H9 (cell line): ENCODE measurements at regions not wholly inside any gene's neighbourhood (a gene's known extent, or its start where the extent isn't known, plus 50 kb on each side); places are given as distances from the start of the nearest gene placed in this dataset.

Experiments used
- DNase-seq: peaks from one replicate; pipeline ENCODE4 v3.0.0-alpha.2; 2017
- H2AFZ ChIP-seq: one replicate; pipeline ENCODE4 v1.6.1; 2013; ENCODE audit warnings: mild to moderate bottlenecking, low read length, control low read depth, moderate library complexity
- H2AK5ac ChIP-seq: 2 replicates; pipeline ENCODE4 v1.6.1; 2013; ENCODE audit warnings: low read length, control low read depth, mixed read lengths; ENCODE audit not compliant: insufficient read length
- H2BK120ac ChIP-seq: one replicate; pipeline ENCODE4 v1.6.1; 2013; ENCODE audit warnings: low read depth, mild to moderate bottlenecking, low read length, control low read depth, inconsistent platforms; ENCODE audit not compliant: poor library complexity, severe bottlenecking
- H2BK12ac ChIP-seq: 2 replicates; pipeline ENCODE4 v1.6.1; 2013; ENCODE audit warnings: low read length, control low read depth, mixed read lengths, low read depth; ENCODE audit not compliant: insufficient read length
- H2BK15ac ChIP-seq: 2 replicates; pipeline ENCODE4 v1.6.1; 2013; ENCODE audit warnings: low read depth, low read length, control low read depth
- H2BK20ac ChIP-seq: one replicate; pipeline ENCODE4 v1.6.1; 2013; ENCODE audit warnings: low read depth, mild to moderate bottlenecking, low read length, control low read depth, inconsistent platforms; ENCODE audit not compliant: poor library complexity, severe bottlenecking
- H2BK5ac ChIP-seq: 2 replicates; pipeline ENCODE4 v1.6.1; 2013; ENCODE audit warnings: low read length, control low read depth, mixed read lengths; ENCODE audit not compliant: insufficient read length
- H3K14ac ChIP-seq: 2 replicates; pipeline ENCODE4 v1.6.1; 2013; ENCODE audit warnings: low read length, control low read depth; ENCODE audit not compliant: insufficient read depth
- H3K18ac ChIP-seq: 2 replicates; pipeline ENCODE4 v1.6.1; 2013; ENCODE audit warnings: low read depth, mild to moderate bottlenecking, mixed read lengths, low read length, control low read depth; ENCODE audit not compliant: insufficient read length
- H3K23ac ChIP-seq: 2 replicates; pipeline ENCODE4 v1.6.1; 2013; ENCODE audit warnings: low read length, control low read depth, mixed read lengths, low read depth; ENCODE audit not compliant: insufficient read length
- H3K23me2 ChIP-seq: 2 replicates; pipeline ENCODE4 v1.6.1; 2013; ENCODE audit warnings: low read depth, mild to moderate bottlenecking, mixed read lengths, low read length, control low read depth; ENCODE audit not compliant: insufficient read length, poor library complexity, severe bottlenecking
- H3K27ac ChIP-seq: 2 replicates; pipeline ENCODE4 v1.5.1; 2013; ENCODE audit warnings: low read length, control low read depth, mixed read lengths, low read depth; ENCODE audit not compliant: insufficient read length
- H3K27me3 ChIP-seq: 2 replicates; pipeline ENCODE4 v1.6.1; 2013; ENCODE audit warnings: low read length, control low read depth, inconsistent platforms; ENCODE audit not compliant: insufficient read depth
- H3K4ac ChIP-seq: 2 replicates; pipeline ENCODE4 v1.6.1; 2013; ENCODE audit warnings: low read depth, mild to moderate bottlenecking, control low read depth, inconsistent platforms, low read length, moderate library complexity
- H3K4me1 ChIP-seq: 2 replicates; pipeline ENCODE4 v1.6.1; 2013; ENCODE audit warnings: low read length, control low read depth, inconsistent platforms; ENCODE audit not compliant: insufficient read depth
- H3K4me2 ChIP-seq: 2 replicates; pipeline ENCODE4 v1.6.1; 2013; ENCODE audit warnings: low read length, control low read depth, mixed read lengths; ENCODE audit not compliant: insufficient read length, insufficient read depth
- H3K56ac ChIP-seq: 2 replicates; pipeline ENCODE4 v1.6.1; 2013; ENCODE audit warnings: low read depth, mild to moderate bottlenecking, mixed read lengths, low read length, control low read depth; ENCODE audit not compliant: insufficient read length
- H3K79me1 ChIP-seq: 2 replicates; pipeline ENCODE4 v1.6.1; 2013; ENCODE audit warnings: low read depth, mild to moderate bottlenecking, moderate library complexity, low read length, control low read depth, inconsistent platforms; ENCODE audit not compliant: insufficient read depth, poor library complexity, severe bottlenecking
- H3K79me2 ChIP-seq: 2 replicates; pipeline ENCODE4 v1.6.1; 2013; ENCODE audit warnings: low read length, control low read depth, inconsistent platforms; ENCODE audit not compliant: insufficient read depth
- H3K9ac ChIP-seq: 2 replicates; pipeline ENCODE4 v1.6.1; 2013; ENCODE audit warnings: low read length, control low read depth, mixed read lengths; ENCODE audit not compliant: insufficient read length; ENCODE audit errors: extremely low read depth
- H3K9me3 ChIP-seq: one replicate; pipeline ENCODE4 v1.6.1; 2013; ENCODE audit warnings: low read depth, low read length, inconsistent platforms; ENCODE audit not compliant: control insufficient read depth
- H3T11ph ChIP-seq: one replicate; pipeline ENCODE4 v1.6.1; 2013; ENCODE audit warnings: mild to moderate bottlenecking, low read length, control low read depth, inconsistent platforms
- H4K20me1 ChIP-seq: one replicate; pipeline ENCODE4 v1.6.1; 2013; ENCODE audit not compliant: control insufficient read depth, insufficient read length, insufficient read depth
- H4K5ac ChIP-seq: 2 replicates; pipeline ENCODE4 v1.6.1; 2013; ENCODE audit warnings: low read depth, mild to moderate bottlenecking, mixed read lengths, low read length, control low read depth; ENCODE audit not compliant: insufficient read length
- H4K8ac ChIP-seq: replicated peaks from 2 replicates; pipeline ENCODE4 v1.6.1; 2013; ENCODE audit warnings: low read length, control low read depth, mixed read lengths, low read depth; ENCODE audit not compliant: insufficient read length
- H4K91ac ChIP-seq: 2 replicates; pipeline ENCODE4 v1.6.1; 2013; ENCODE audit warnings: low read depth, mild to moderate bottlenecking, moderate library complexity, mixed read lengths, low read length, control low read depth; ENCODE audit not compliant: insufficient read length
- H3K27ac Mint-ChIP-seq, 3 experiments: 2 replicates in 2 of 3; 3 replicates in 1 of 3; pipeline ENCODE4 v1.8.0; 2020 to 2021; ENCODE audit warnings: mixed read lengths in 3 of 3, mild to moderate bottlenecking in 1 of 3, moderate library complexity in 1 of 3
- H3K27me3 Mint-ChIP-seq: 2 replicates; pipeline ENCODE4 v1.8.0; 2021; ENCODE audit warnings: low read depth, mild to moderate bottlenecking, moderate library complexity, mixed read lengths
- H3K36me3 Mint-ChIP-seq, 3 experiments: 2 replicates in 2 of 3; 3 replicates in 1 of 3; pipeline ENCODE4 v1.8.0; 2020 to 2021; ENCODE audit warnings: low read depth in 3 of 3, mixed read lengths in 3 of 3; ENCODE audit not compliant: insufficient read depth in 1 of 3
- H3K4me1 Mint-ChIP-seq, 2 experiments: 2 replicates each; pipeline ENCODE4 v1.8.0; 2020; ENCODE audit warnings: mixed read lengths in 2 of 2
- H3K4me3 Mint-ChIP-seq, 2 experiments: 2 replicates in 1 of 2; 3 replicates in 1 of 2; pipeline ENCODE4 v1.8.0; 2020 to 2021; ENCODE audit warnings: mild to moderate bottlenecking in 2 of 2, mixed read lengths in 2 of 2, moderate library complexity in 1 of 2
- H3K9me3 Mint-ChIP-seq, 2 experiments: 2 replicates in 1 of 2; 3 replicates in 1 of 2; pipeline ENCODE4 v1.8.0; 2020; ENCODE audit warnings: mild to moderate bottlenecking in 2 of 2, mixed read lengths in 2 of 2, moderate library complexity in 1 of 2
- WGBS: extraction: QIAGEN DNeasy Blood & Tissue Kit; methylation state at CpG from one replicate; pipeline ENCODE4 v1.1.7; 2013; ENCODE audit warnings: missing lambda C conversion rate, low lambda C conversion rate, mixed read lengths; ENCODE audit not compliant: insufficient read length; ENCODE audit errors: extremely low coverage; 5-methylcytosine and 5-hydroxymethylcytosine counted together
- TF ChIP-seq, protein P1 (sequence below): fragments of 200-600 bp; sonication (generic); conservative IDR thresholded peaks from 3 replicates; pipeline ENCODE4 v1.8.0; 2021; ENCODE audit warnings: antibody characterized with exemption, mild to moderate bottlenecking

DNA sequence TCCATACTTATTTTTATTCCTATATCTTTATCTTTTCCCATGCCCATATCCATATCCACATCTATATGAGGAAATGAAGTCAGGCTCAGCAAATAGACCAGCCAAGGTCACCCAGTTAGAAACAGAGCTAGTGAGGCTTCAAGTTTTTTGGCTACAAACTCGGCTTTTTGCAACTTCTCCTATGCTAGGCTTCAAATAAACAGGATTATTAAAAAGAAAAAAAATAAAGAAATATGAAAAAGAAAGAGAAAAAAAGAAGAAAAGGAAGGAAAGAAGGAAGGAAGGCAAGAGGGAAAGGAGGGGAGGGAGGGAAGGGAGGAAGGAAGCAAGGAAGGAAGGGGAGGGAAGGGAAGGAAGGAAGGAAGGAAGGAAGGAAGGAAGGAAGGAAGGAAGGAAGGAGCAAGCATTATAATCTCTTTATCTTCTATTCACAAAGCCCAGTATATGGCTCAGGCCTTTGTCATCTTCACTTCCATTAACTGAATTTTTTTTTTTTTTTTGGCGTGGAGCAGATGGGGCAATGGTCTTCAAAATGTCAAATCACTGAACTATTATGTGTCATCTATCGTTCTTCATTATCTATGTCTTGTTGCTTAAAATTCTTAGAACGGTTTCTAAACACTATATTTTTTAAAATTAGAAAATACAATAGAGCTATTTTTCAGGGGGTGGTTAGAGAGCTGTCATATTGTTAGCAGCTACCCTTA, 418.2 kb downstream of the VRK1 start:
- H2AK5ac ChIP-seq, result no peak overlapping the region
- no peaks in the 10 kb centered on the region for H3K9me3 Mint-ChIP-seq
- H3K9ac ChIP-seq, result no peak overlapping the region
- H4K8ac ChIP-seq, result no peak overlapping the region
- DNase-seq, result no peak
- no peak overlapping the region for H3K27ac ChIP-seq
- H3K27ac Mint-ChIP-seq, result no peak overlapping the region
- H4K20me1 ChIP-seq, result no peaks in the 10 kb centered on the region
- H3K14ac ChIP-seq, result no peak overlapping the region
- no peaks in the 10 kb centered on the region for H3K79me2 ChIP-seq
- H4K91ac ChIP-seq, result no peak overlapping the region
- no peak overlapping the region for H3K4ac ChIP-seq
- TF ChIP-seq, protein P1, sequence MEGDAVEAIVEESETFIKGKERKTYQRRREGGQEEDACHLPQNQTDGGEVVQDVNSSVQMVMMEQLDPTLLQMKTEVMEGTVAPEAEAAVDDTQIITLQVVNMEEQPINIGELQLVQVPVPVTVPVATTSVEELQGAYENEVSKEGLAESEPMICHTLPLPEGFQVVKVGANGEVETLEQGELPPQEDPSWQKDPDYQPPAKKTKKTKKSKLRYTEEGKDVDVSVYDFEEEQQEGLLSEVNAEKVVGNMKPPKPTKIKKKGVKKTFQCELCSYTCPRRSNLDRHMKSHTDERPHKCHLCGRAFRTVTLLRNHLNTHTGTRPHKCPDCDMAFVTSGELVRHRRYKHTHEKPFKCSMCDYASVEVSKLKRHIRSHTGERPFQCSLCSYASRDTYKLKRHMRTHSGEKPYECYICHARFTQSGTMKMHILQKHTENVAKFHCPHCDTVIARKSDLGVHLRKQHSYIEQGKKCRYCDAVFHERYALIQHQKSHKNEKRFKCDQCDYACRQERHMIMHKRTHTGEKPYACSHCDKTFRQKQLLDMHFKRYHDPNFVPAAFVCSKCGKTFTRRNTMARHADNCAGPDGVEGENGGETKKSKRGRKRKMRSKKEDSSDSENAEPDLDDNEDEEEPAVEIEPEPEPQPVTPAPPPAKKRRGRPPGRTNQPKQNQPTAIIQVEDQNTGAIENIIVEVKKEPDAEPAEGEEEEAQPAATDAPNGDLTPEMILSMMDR, result no peak
- no peak overlapping the region for H2BK12ac ChIP-seq
- no peaks in the 10 kb centered on the region for H3K9me3 ChIP-seq
- H2AFZ ChIP-seq, result no peak overlapping the region
- H3K23ac ChIP-seq, result no peak overlapping the region
- no peaks in the 10 kb centered on the region; the same call in 1 of the 2 replicates for H3K4me1 ChIP-seq
- no peak overlapping the region for H2BK20ac ChIP-seq
- H3K4me1 Mint-ChIP-seq, result peaks cover 18 to 19% of the 10 kb centered on the region in 2 experiments
- no peak overlapping the region for H3K4me3 Mint-ChIP-seq
- H3K36me3 Mint-ChIP-seq, result no peaks in the 10 kb centered on the region
- peaks cover 12% of the 10 kb centered on the region for H3K27me3 Mint-ChIP-seq
- H3K56ac ChIP-seq, result no peak overlapping the region
- H3K79me1 ChIP-seq, result no peaks in the 10 kb centered on the region
- peaks cover 16% of the 10 kb centered on the region for H3K23me2 ChIP-seq
- H2BK120ac ChIP-seq, result no peak overlapping the region
- H2BK5ac ChIP-seq, result no peak overlapping the region
- no CpG with 5 or more reads among the region's 4 CpGs for WGBS
- no peaks in the 10 kb centered on the region for H3K27me3 ChIP-seq
- H4K5ac ChIP-seq, result no peak overlapping the region
- H3K18ac ChIP-seq, result no peak overlapping the region
- no peak overlapping the region for H2BK15ac ChIP-seq
- H3K4me2 ChIP-seq, result no peak overlapping the region
- no peak overlapping the region for H3T11ph ChIP-seq
